ENCODE measurements at regions not wholly inside any gene's neighbourhood (a gene's known extent, or its start where the extent isn't known, plus 50 kb on each side); places are given as distances from the start of the nearest gene placed in this dataset.

DNA sequence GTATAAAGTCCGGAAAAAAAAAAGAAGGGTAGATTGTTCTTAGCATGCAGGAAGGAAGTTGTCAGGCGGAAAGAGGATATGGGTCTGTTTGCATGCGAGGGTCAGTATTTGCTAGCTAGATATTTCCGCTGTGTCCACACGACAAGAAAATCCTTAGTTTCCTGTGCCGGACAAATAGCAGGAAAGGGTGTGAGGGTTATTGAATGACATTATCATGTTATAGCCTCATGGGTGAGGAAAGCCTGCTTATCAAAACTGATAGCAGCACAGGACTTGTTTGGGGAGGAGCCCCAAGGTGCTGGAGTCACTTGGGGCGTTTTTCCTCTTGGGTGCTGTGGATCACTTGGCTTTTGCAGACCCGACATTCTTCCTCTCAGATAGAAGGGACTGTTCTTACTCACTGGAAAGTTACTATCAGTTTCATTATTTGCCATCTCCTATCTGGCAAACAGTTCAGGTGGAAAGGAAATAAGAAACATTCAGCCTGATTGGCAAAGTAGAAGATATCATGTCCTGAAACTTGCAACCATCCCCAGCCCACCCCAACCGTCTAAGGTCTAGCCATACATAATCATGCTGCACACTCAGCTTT, 127.2 kb upstream of the DPH6 start (continued):
- no peak; the same call in 1 of the 2 replicates for TF ChIP-seq NCOA1 (IDR thresholded peaks at IDR 0.05; ENCODE audit: low read depth)
- 0 out of 2 replicates have a peak, but pooled peaks have one; percentile 28 for TF ChIP-seq FOSL1 (tag; conservative IDR thresholded peaks at IDR 0.05)
- TF ChIP-seq RHOXF2B (CRISPR knock-in tag; conservative IDR thresholded peaks at IDR 0.05), result no peak
- TF ChIP-seq NUFIP1 (IDR thresholded peaks at IDR 0.05; ENCODE audit: partially characterized antibody), result no peak
- TF ChIP-seq SMAD4 (CRISPR knock-in tag; conservative IDR thresholded peaks at IDR 0.05), result no peak
- no peak for TF ChIP-seq NCOA4 (IDR thresholded peaks at IDR 0.05; ENCODE audit: partially characterized antibody)
- peak; percentile 66 for TF ChIP-seq CBFA2T2 (conservative IDR thresholded peaks at IDR 0.05)
- peak; percentile 31 to 34; a peak in 2 of 4 replicates for TF ChIP-seq TRIM24 (IDR thresholded peaks at IDR 0.05)
- no peak for TF ChIP-seq ETS2 (tag; IDR thresholded peaks at IDR 0.05; ENCODE audit: borderline replicate concordance, poor library complexity, severe bottlenecking)
- TF ChIP-seq FUS (optimal IDR thresholded peaks at IDR 0.05; ENCODE audit: low read depth, low read length), result no peak
- no peak for TF ChIP-seq ZNF785 (CRISPR knock-in tag; IDR thresholded peaks at IDR 0.05)
- TF ChIP-seq, protein P1, sequence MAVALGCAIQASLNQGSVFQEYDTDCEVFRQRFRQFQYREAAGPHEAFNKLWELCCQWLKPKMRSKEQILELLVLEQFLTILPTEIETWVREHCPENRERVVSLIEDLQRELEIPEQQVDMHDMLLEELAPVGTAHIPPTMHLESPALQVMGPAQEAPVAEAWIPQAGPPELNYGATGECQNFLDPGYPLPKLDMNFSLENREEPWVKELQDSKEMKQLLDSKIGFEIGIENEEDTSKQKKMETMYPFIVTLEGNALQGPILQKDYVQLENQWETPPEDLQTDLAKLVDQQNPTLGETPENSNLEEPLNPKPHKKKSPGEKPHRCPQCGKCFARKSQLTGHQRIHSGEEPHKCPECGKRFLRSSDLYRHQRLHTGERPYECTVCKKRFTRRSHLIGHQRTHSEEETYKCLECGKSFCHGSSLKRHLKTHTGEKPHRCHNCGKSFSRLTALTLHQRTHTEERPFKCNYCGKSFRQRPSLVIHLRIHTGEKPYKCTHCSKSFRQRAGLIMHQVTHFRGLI (CRISPR knock-in tag; IDR thresholded peaks at IDR 0.05), result no peak
- no peak for TF ChIP-seq HSF4 (CRISPR knock-in tag; IDR thresholded peaks at IDR 0.05; ENCODE audit: borderline replicate concordance)
- no peak for TF ChIP-seq ZNF140 (CRISPR knock-in tag; IDR thresholded peaks at IDR 0.05)
- peak; percentile 56 to 71; a peak in 2 of 4 replicates for TF ChIP-seq RCOR1 (IDR thresholded peaks at IDR 0.05; ENCODE audit: borderline replicate concordance in 1 of 2, low read depth in 2 of 2, low read length in 2 of 2)
- no peak for TF ChIP-seq MYNN (IDR thresholded peaks at IDR 0.05)
- no peak for TF ChIP-seq MYNN (CRISPR knock-in tag; IDR thresholded peaks at IDR 0.05)
- TF ChIP-seq KLF6 (CRISPR knock-in tag; IDR thresholded peaks at IDR 0.05; ENCODE audit: borderline replicate concordance), result no peak
- TF ChIP-seq SLC30A9 (CRISPR knock-in tag; IDR thresholded peaks at IDR 0.05), result no peak
- no peak for TF ChIP-seq RFX1 (IDR thresholded peaks at IDR 0.05)
- TF ChIP-seq GABPA (tag; conservative IDR thresholded peaks at IDR 0.05; ENCODE audit: low read depth), result peak; percentile 75
- TF ChIP-seq, protein P2, sequence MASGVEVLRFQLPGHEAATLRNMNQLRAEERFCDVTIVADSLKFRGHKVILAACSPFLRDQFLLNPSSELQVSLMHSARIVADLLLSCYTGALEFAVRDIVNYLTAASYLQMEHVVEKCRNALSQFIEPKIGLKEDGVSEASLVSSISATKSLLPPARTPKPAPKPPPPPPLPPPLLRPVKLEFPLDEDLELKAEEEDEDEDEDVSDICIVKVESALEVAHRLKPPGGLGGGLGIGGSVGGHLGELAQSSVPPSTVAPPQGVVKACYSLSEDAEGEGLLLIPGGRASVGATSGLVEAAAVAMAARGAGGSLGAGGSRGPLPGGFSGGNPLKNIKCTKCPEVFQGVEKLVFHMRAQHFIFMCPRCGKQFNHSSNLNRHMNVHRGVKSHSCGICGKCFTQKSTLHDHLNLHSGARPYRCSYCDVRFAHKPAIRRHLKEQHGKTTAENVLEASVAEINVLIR (CRISPR knock-in tag; IDR thresholded peaks at IDR 0.05), result no peak
- no peak for TF ChIP-seq SRSF9 (IDR thresholded peaks at IDR 0.05; ENCODE audit: borderline replicate concordance, low read depth, low read length)
- peak; percentile 74 for TF ChIP-seq SMARCA4 (IDR thresholded peaks at IDR 0.05)
- TF ChIP-seq, protein P3, sequence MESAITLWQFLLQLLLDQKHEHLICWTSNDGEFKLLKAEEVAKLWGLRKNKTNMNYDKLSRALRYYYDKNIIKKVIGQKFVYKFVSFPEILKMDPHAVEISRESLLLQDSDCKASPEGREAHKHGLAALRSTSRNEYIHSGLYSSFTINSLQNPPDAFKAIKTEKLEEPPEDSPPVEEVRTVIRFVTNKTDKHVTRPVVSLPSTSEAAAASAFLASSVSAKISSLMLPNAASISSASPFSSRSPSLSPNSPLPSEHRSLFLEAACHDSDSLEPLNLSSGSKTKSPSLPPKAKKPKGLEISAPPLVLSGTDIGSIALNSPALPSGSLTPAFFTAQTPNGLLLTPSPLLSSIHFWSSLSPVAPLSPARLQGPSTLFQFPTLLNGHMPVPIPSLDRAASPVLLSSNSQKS (CRISPR knock-in tag; IDR thresholded peaks at IDR 0.05), result no peak
- no peak for TF ChIP-seq SRSF1 (IDR thresholded peaks at IDR 0.05; ENCODE audit: low read depth, low read length)
- no peak for TF ChIP-seq ZC3H4 (CRISPR knock-in tag; IDR thresholded peaks at IDR 0.05; ENCODE audit: borderline replicate concordance)
- no peak for TF ChIP-seq SIN3B (IDR thresholded peaks at IDR 0.05; ENCODE audit: low read depth)
